ENCODE measurements at regions not wholly inside any gene's neighbourhood (a gene's known extent, or its start where the extent isn't known, plus 50 kb on each side); places are given as distances from the start of the nearest gene placed in this dataset.
A peak's percentile ranks its signal among the peaks of the same experiment; 100 is the strongest.

GRCh38 chr1:234683861-234684632, 74.1 kb upstream of the IRF2BP2 start:
- DNase-seq = no peak

- DNase-seq = no peak
Observed at GRCh38 chr1:234683127-234683860, 73.3 kb upstream of the IRF2BP2 start.

GRCh38 chr1:234681990-234682389, 72.0 kb upstream of the IRF2BP2 start:
- no peak for DNase-seq

- no peak for DNase-seq
Observed at GRCh38 chr1:234681065-234681464, 71.1 kb upstream of the IRF2BP2 start.

GRCh38 chr1:234680331-234680904, 70.4 kb upstream of the IRF2BP2 start:
- no peak for DNase-seq

GRCh38 chr1:234676103-234676594, 66.2 kb upstream of the IRF2BP2 start:
- DNase-seq = peak; percentile 72

GRCh38 chr1:234675572-234675971, 65.6 kb upstream of the IRF2BP2 start:
- no peak for DNase-seq

GRCh38 chr1:234675006-234675405, 65.0 kb upstream of the IRF2BP2 start:
- DNase-seq = no peak

- DNase-seq = no peak
Observed at GRCh38 chr1:234674218-234674815, 64.3 kb upstream of the IRF2BP2 start.

GRCh38 chr1:234672349-234673135, 62.6 kb upstream of the IRF2BP2 start:
- DNase-seq = no peak

GRCh38 chr1:234670967-234671626, 61.1 kb upstream of the IRF2BP2 start:
- DNase-seq = no peak

- DNase-seq = no peak
Observed at GRCh38 chr1:234669499-234669898, 59.5 kb upstream of the IRF2BP2 start.

GRCh38 chr1:234668577-234668955, 58.6 kb upstream of the IRF2BP2 start:
- no peak for DNase-seq

- no peak for DNase-seq
Observed at GRCh38 chr1:234667600-234668576, 57.9 kb upstream of the IRF2BP2 start.

GRCh38 chr1:234666761-234667160, 56.8 kb upstream of the IRF2BP2 start:
- DNase-seq = no peak

- no peak for DNase-seq
Observed at GRCh38 chr1:234665975-234666605, 56.1 kb upstream of the IRF2BP2 start.

GRCh38 chr1:234662148-234662547, 52.2 kb upstream of the IRF2BP2 start:
- DNase-seq = no peak

GRCh38 chr1:234661317-234661928, 51.4 kb upstream of the IRF2BP2 start:
- DNase-seq = no peak

GRCh38 chr1:234660536-234661316, 50.7 kb upstream of the IRF2BP2 start:
- no peak for DNase-seq
